Neural progenitor cell (in vitro differentiated cells): ENCODE measurements at regions not wholly inside any gene's neighbourhood (a gene's known extent, or its start where the extent isn't known, plus 50 kb on each side); places are given as distances from the start of the nearest gene placed in this dataset.
"Not testable (repeated sequence)": the region's sequence is repeated elsewhere in the genome, so short reads cannot be mapped to it uniquely, and the experiment has no call there.

Experiments used
- DNase-seq: peaks from one replicate; pipeline ENCODE4 v3.0.0-alpha.2; 2016; ENCODE audit warnings: low spot score
- H2AFZ ChIP-seq: fragments of 200-600 bp; sonication (generic); replicated peaks from 2 replicates; pipeline ENCODE4 v1.6.1; 2016; ENCODE audit warnings: antibody characterized with exemption
- H3F3A ChIP-seq: fragments of 200-600 bp; sonication (generic); 2 replicates; pipeline ENCODE4 v1.6.1; 2016; ENCODE audit warnings: antibody characterized with exemption, low read depth
- H3K27ac ChIP-seq: fragments of 200-600 bp; sonication (generic); 2 replicates; pipeline ENCODE4 v1.5.1; 2016; ENCODE audit warnings: mild to moderate bottlenecking
- H3K27me3 ChIP-seq: fragments of 200-600 bp; sonication (generic); 2 replicates; pipeline ENCODE4 v1.6.1; 2016; ENCODE audit warnings: mild to moderate bottlenecking, moderate library complexity
- H3K36me3 ChIP-seq: fragments of 200-600 bp; sonication (generic); 2 replicates; pipeline ENCODE4 v1.5.1; 2016
- H3K4me1 ChIP-seq: fragments of 200-600 bp; sonication (generic); 2 replicates; pipeline ENCODE4 v1.6.1; 2016; ENCODE audit warnings: mixed run types
- H3K4me2 ChIP-seq: fragments of 200-600 bp; sonication (generic); 2 replicates; pipeline ENCODE4 v1.6.1; 2016
- H3K4me3 ChIP-seq: fragments of 200-600 bp; sonication (generic); 2 replicates; pipeline ENCODE4 v1.5.1; 2016
- H3K79me2 ChIP-seq: fragments of 200-600 bp; sonication (generic); 2 replicates; pipeline ENCODE4 v1.6.1; 2016; ENCODE audit warnings: low read depth
- H3K9ac ChIP-seq: fragments of 200-600 bp; sonication (generic); 2 replicates; pipeline ENCODE4 v1.6.1; 2016
- H3K9me3 ChIP-seq: fragments of 200-600 bp; sonication (generic); 2 replicates; pipeline ENCODE4 v1.5.1; 2016; ENCODE audit warnings: low read depth
- H4K20me1 ChIP-seq: fragments of 200-600 bp; sonication (generic); 2 replicates; pipeline ENCODE4 v1.6.1; 2016; ENCODE audit warnings: low read depth
- H3K27ac Mint-ChIP-seq: 3 replicates; pipeline ENCODE4 v1.8.0; 2021; ENCODE audit warnings: mixed read lengths
- H3K27me3 Mint-ChIP-seq: 2 replicates; pipeline ENCODE4 v1.8.0; 2022; ENCODE audit warnings: low read depth, mild to moderate bottlenecking, inconsistent platforms, moderate library complexity, mixed read lengths; ENCODE audit not compliant: insufficient read depth
- H3K36me3 Mint-ChIP-seq: 3 replicates; pipeline ENCODE4 v1.8.0; 2021; ENCODE audit warnings: mixed read lengths
- H3K4me1 Mint-ChIP-seq: 3 replicates; pipeline ENCODE4 v1.8.0; 2021; ENCODE audit warnings: mixed read lengths
- H3K4me3 Mint-ChIP-seq: 3 replicates; pipeline ENCODE4 v1.8.0; 2021; ENCODE audit warnings: mild to moderate bottlenecking, moderate library complexity, mixed read lengths
- H3K9me3 Mint-ChIP-seq: 3 replicates; pipeline ENCODE4 v1.8.0; 2020; ENCODE audit warnings: mixed read lengths
- EZH2 ChIP-seq: fragments of 200-600 bp; sonication (generic); IDR thresholded peaks from 2 replicates; pipeline ENCODE4 v1.6.1; 2017; ENCODE audit warnings: antibody characterized with exemption, mild to moderate bottlenecking, moderate library complexity
- EZH2phosphoT487 ChIP-seq: fragments of 200-600 bp; sonication (generic); IDR thresholded peaks from 2 replicates; pipeline ENCODE4 v1.6.1; 2017; ENCODE audit warnings: antibody characterized with exemption
- TF ChIP-seq, protein P1 (sequence below): fragments of 200-600 bp; sonication (generic); IDR thresholded peaks from 2 replicates; pipeline ENCODE4 v1.5.1; 2017; ENCODE audit warnings: antibody characterized with exemption, mild to moderate bottlenecking

DNA sequence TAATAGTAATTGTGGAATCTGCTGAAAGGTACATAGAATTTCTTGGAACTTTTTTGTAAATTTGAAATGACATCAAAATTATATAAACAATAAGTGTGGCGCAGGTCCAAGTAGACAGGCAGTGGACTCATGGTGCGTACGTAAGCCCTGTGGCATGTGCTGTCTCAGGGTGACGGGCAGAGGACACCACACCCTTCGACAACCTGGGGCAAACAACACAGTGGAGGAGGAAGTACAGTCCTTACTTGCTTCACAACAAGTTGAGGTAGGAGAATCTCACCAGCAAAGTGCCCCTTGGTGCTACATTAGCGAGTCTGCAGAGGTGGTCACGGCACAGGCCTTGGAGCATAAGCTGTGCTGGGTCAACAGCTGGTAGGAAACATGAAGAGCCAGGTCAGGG, 180.9 kb downstream of the AEBP2 start:
- no peak overlapping the region for H3K27ac ChIP-seq
- no peak overlapping the region for H3K4me2 ChIP-seq
- no peak overlapping the region for H3K27ac Mint-ChIP-seq
- TF ChIP-seq EZH2 (no peak), EZH2phosphoT487 (no peak)
- TF ChIP-seq, protein P1, sequence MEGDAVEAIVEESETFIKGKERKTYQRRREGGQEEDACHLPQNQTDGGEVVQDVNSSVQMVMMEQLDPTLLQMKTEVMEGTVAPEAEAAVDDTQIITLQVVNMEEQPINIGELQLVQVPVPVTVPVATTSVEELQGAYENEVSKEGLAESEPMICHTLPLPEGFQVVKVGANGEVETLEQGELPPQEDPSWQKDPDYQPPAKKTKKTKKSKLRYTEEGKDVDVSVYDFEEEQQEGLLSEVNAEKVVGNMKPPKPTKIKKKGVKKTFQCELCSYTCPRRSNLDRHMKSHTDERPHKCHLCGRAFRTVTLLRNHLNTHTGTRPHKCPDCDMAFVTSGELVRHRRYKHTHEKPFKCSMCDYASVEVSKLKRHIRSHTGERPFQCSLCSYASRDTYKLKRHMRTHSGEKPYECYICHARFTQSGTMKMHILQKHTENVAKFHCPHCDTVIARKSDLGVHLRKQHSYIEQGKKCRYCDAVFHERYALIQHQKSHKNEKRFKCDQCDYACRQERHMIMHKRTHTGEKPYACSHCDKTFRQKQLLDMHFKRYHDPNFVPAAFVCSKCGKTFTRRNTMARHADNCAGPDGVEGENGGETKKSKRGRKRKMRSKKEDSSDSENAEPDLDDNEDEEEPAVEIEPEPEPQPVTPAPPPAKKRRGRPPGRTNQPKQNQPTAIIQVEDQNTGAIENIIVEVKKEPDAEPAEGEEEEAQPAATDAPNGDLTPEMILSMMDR: no peak
- H3K27me3 ChIP-seq: no peaks in the 10 kb centered on the region
- no peaks in the 10 kb centered on the region for H3K36me3 Mint-ChIP-seq
- H3K4me3 ChIP-seq: no peak overlapping the region
- no peaks in the 10 kb centered on the region for H3K36me3 ChIP-seq
- no peak overlapping the region for H2AFZ ChIP-seq
- H3F3A ChIP-seq: no peaks in the 10 kb centered on the region
- DNase-seq: no peak
- H3K4me1 Mint-ChIP-seq: peaks cover 11% of the 10 kb centered on the region
- no peaks in the 10 kb centered on the region for H4K20me1 ChIP-seq
- H3K9me3 Mint-ChIP-seq: no peaks in the 10 kb centered on the region
- H3K79me2 ChIP-seq: no peaks in the 10 kb centered on the region
- H3K4me3 Mint-ChIP-seq: no peak overlapping the region
- H3K9me3 ChIP-seq: no peaks in the 10 kb centered on the region
- H3K4me1 ChIP-seq: no peaks in the 10 kb centered on the region
- H3K27me3 Mint-ChIP-seq: no peaks in the 10 kb centered on the region
- H3K9ac ChIP-seq: no peak overlapping the region

DNA sequence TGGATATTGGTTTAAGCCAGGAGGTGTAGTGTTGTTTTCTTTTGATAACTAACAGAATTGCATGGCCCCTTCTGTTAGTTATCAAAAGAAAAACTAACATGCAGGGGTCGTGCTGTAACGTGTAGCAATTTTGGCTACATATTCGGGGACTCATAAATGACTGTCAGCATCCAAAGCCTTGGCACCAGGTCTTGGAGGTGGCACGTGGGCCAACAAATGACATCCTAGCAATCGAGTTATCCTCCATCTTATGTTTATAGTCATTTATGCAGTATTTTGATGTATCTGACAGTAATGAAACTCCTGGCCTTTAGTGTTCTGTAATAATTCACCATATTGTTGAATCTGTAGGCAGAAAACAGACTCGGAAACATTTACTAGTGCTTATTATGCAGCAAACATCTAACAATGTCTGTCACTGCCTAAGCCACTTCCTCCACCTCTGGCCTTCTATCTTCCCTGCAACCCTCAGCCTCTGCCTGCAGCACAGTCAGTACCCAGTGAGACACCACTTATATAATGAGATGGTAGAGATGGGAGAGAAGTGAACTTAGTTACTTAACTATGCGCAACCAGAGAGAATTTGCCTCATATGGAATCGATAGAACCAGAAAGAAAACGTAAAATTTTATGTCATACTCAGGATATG, 184.6 kb downstream of the AEBP2 start:
- Histone ChIP-seq H3K9me3 (no peaks in the 10 kb centered on the region), H3K4me3 (no peak overlapping the region), H3K9ac (no peak overlapping the region), H3K4me1 (no peaks in the 10 kb centered on the region), H3K27me3 (no peaks in the 10 kb centered on the region), H2AFZ (no peak overlapping the region), H3K4me2 (no peak overlapping the region), H3K27ac (no peak overlapping the region), H4K20me1 (no peaks in the 10 kb centered on the region), H3K36me3 (no peaks in the 10 kb centered on the region), H3F3A (no peaks in the 10 kb centered on the region), H3K79me2 (no peaks in the 10 kb centered on the region)
- H3K9me3 Mint-ChIP-seq: peaks cover 7% of the 10 kb centered on the region
- H3K27ac Mint-ChIP-seq: no peak overlapping the region
- TF ChIP-seq, protein P1: no peak
- TF ChIP-seq EZH2phosphoT487 (no peak), EZH2 (no peak)
- peaks cover 14% of the 10 kb centered on the region for H3K4me1 Mint-ChIP-seq
- no peak overlapping the region for H3K4me3 Mint-ChIP-seq
- H3K27me3 Mint-ChIP-seq: peaks cover 3% of the 10 kb centered on the region
- DNase-seq: no peak
- H3K36me3 Mint-ChIP-seq: peaks cover 2% of the 10 kb centered on the region

DNA sequence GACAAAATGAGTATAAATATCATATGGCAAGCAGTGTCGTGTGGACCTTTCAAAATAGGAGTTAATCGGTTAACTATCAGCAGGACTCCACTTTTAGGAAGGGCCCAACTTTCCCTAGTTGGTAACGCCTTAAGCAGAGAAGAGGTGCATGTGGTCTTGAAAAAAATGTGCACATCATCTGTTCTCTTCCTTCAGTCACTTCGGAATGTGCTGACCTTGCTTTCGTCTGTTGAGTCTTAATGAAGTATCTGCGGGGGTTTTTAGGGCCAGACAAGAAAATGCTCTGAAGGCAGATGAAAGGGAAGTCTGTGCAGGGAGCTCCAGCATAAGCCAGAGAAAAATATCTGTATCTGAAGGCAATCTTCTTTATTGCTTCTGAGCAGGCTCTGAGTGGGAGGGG, 185.2 kb downstream of the AEBP2 start:
- TF ChIP-seq EZH2 (no peak), EZH2phosphoT487 (no peak)
- TF ChIP-seq, protein P1: no peak
- no peak overlapping the region for H3K27ac Mint-ChIP-seq
- H3K4me3 Mint-ChIP-seq: no peak overlapping the region
- no peaks in the 10 kb centered on the region for H3K36me3 ChIP-seq
- no peaks in the 10 kb centered on the region for H4K20me1 ChIP-seq
- H3K27ac ChIP-seq: no peak overlapping the region
- H3K9ac ChIP-seq: no peak overlapping the region
- peaks cover 2% of the 10 kb centered on the region for H3K36me3 Mint-ChIP-seq
- no peaks in the 10 kb centered on the region for H3K79me2 ChIP-seq
- peaks cover 14% of the 10 kb centered on the region for H3K4me1 Mint-ChIP-seq
- peaks cover 7% of the 10 kb centered on the region for H3K9me3 Mint-ChIP-seq
- no peaks in the 10 kb centered on the region for H3F3A ChIP-seq
- peaks cover 3% of the 10 kb centered on the region for H3K27me3 Mint-ChIP-seq
- no peak overlapping the region for H3K4me2 ChIP-seq
- DNase-seq: no peak
- no peaks in the 10 kb centered on the region for H3K9me3 ChIP-seq
- no peak overlapping the region for H3K4me3 ChIP-seq
- H2AFZ ChIP-seq: no peak overlapping the region
- no peaks in the 10 kb centered on the region for H3K4me1 ChIP-seq
- H3K27me3 ChIP-seq: no peaks in the 10 kb centered on the region

DNA sequence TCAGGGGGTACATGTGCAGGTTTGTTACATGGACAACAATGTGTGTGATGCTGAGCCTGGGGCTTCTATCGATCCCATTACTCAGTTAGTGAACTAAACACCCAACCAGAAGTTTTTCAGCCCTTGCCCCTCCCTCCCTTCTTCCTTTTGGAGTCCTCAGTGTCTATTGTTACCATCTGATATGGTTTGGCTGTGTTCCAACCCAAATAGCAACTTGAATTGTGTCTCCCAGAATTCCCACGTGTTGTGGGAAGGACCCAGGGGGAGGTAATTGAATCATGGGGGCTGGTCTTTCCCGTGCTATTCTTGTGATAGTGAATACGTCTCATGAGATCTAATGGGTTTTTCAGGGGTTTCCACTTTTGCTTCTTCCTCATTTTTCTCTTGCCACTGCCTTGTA, 186.3 kb downstream of the AEBP2 start:
- not testable (repeated sequence) for H3K4me3 ChIP-seq, H3F3A ChIP-seq, H3K27ac ChIP-seq, H3K4me3 Mint-ChIP-seq, H3K36me3 Mint-ChIP-seq, H3K27me3 Mint-ChIP-seq, H3K79me2 ChIP-seq, DNase-seq, H3K36me3 ChIP-seq, H3K27me3 ChIP-seq, H3K9ac ChIP-seq, H3K27ac Mint-ChIP-seq, H3K9me3 Mint-ChIP-seq, H3K4me2 ChIP-seq, H3K9me3 ChIP-seq, H4K20me1 ChIP-seq, H2AFZ ChIP-seq, H3K4me1 ChIP-seq
- peaks cover 14% of the 10 kb centered on the region for H3K4me1 Mint-ChIP-seq
